SU-DHL-6 (cell line): ENCODE measurements at regions not wholly inside any gene's neighbourhood (a gene's known extent, or its start where the extent isn't known, plus 50 kb on each side); places are given as distances from the start of the nearest gene placed in this dataset.

Experiments used
- H2AFZ ChIP-seq: fragments of 200-600 bp; sonication (generic); 2 replicates; pipeline ENCODE4 v1.6.1; 2014; ENCODE audit warnings: low read depth, mild to moderate bottlenecking, moderate library complexity, mixed read lengths, antibody characterized with exemption, low read length; ENCODE audit not compliant: severe bottlenecking
- H3F3A ChIP-seq: fragments of 200-600 bp; shearing (Covaris generic); 2 replicates; pipeline ENCODE4 v1.6.0; 2016; ENCODE audit warnings: antibody characterized with exemption, mild to moderate bottlenecking; ENCODE audit not compliant: insufficient read depth
- H3K27ac ChIP-seq: fragments of 200-600 bp; sonication (generic); 2 replicates; pipeline ENCODE4 v1.5.1; 2016; ENCODE audit warnings: low read depth, mild to moderate bottlenecking, low read length, moderate library complexity, mixed read lengths
- H3K27me3 ChIP-seq: fragments of 200-600 bp; sonication (generic), shearing (Covaris generic); 2 replicates; pipeline ENCODE4 v1.6.0; 2014; ENCODE audit warnings: mild to moderate bottlenecking, low read length
- H3K36me3 ChIP-seq: fragments of 200-600 bp; sonication (generic); 2 replicates; pipeline ENCODE4 v1.6.1; 2014; ENCODE audit warnings: mild to moderate bottlenecking, low read length, mixed read lengths
- H3K4me2 ChIP-seq: fragments of 300-600, 200-600 bp; shearing (Covaris generic), sonication (generic); 2 replicates; pipeline ENCODE4 v1.6.0; 2014; ENCODE audit warnings: low read length, low read depth, mild to moderate bottlenecking; ENCODE audit not compliant: poor library complexity, severe bottlenecking
- H3K4me3 ChIP-seq: fragments of 200-600 bp; sonication (generic); 2 replicates; pipeline ENCODE4 v1.5.1; 2014; ENCODE audit warnings: antibody characterized with exemption, low read length, mild to moderate bottlenecking, mixed read lengths; ENCODE audit not compliant: insufficient read depth, poor library complexity, severe bottlenecking
- H3K79me2 ChIP-seq: fragments of 200-600 bp; sonication (generic); 2 replicates; pipeline ENCODE4 v1.6.1; 2014; ENCODE audit warnings: mild to moderate bottlenecking, low read length, moderate library complexity; ENCODE audit not compliant: insufficient read depth
- H3K9ac ChIP-seq: fragments of 200-600 bp; sonication (generic); 2 replicates; pipeline ENCODE4 v1.7.0; 2014; ENCODE audit warnings: mild to moderate bottlenecking, low read length
- H3K9me2 ChIP-seq: fragments of 200-600 bp; sonication (generic); replicated peaks from 2 replicates; pipeline ENCODE4 v1.6.1; 2014; ENCODE audit warnings: low read length; ENCODE audit not compliant: insufficient read depth
- H3K9me3 ChIP-seq: fragments of 200-600 bp; sonication (generic); 2 replicates; pipeline ENCODE4 v1.6.1; 2014; ENCODE audit warnings: low read length, mixed read lengths; ENCODE audit not compliant: insufficient read depth
- H4K20me1 ChIP-seq: fragments of 200-600 bp; sonication (generic); 2 replicates; pipeline ENCODE4 v1.6.1; 2014; ENCODE audit warnings: low read depth, mild to moderate bottlenecking, antibody characterized with exemption, low read length, moderate library complexity, mixed read lengths
- CTCF ChIP-seq: fragments of 200-600 bp; sonication (generic); IDR thresholded peaks from one replicate; pipeline ENCODE4 v1.5.1; 2017; ENCODE audit warnings: antibody characterized with exemption, mild to moderate bottlenecking, low read length, moderate library complexity; ENCODE audit not compliant: insufficient read depth, poor library complexity, severe bottlenecking
- EZH2phosphoT487 ChIP-seq: fragments of 200-600 bp; sonication (generic), shearing (Covaris generic); conservative IDR thresholded peaks from 2 replicates; pipeline ENCODE4 v1.6.1; 2018; ENCODE audit warnings: mild to moderate bottlenecking, antibody characterized with exemption, low read length, moderate library complexity, mixed read lengths

DNA sequence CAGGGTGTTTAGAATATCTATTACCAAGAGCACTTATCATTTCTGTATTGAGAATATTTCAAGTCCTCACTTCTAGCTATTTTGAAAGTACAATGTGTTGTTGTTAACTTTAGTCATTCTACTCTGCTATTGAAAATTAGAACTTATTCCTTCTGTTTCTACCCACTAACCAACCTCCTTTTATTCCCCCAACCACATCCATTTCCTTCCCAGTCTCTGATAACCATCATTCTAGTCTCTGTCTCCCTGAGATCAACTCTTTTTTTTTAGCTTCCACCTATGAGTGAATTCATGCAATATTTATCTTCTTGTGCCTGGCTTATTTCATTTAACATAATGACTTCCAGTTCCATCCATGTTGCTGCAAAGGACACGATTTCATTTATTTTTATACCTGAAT, 290.6 kb upstream of the OR4E1 start:
- TF ChIP-seq EZH2phosphoT487 (no peak), CTCF (no peak)
- no peaks in the 10 kb centered on the region for H3K79me2 ChIP-seq

DNA sequence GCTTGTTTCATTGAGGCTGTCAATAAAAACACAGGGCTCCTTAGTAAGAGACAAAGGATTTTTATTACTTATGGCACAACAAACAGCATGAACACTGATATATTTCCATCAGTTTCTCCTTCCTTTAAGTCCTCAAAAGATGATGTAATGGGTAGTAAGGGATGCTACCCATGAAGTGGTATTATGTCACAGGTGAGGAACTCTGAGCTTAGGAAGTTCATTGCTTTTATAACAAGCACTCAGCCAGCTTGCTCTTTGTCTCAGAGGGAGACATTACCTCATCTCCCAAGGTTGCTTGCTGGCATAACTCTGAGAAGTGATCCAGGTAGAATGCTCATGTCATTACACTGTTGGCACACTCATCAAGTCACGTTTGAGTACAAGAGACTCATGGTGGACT, 287.0 kb upstream of the OR4E1 start:
- H4K20me1 ChIP-seq, result no peaks in the 10 kb centered on the region
- H3K9me2 ChIP-seq, result no peaks in the 10 kb centered on the region; the same call in 1 of the 2 replicates
- no peak overlapping the region for H2AFZ ChIP-seq
- H3K79me2 ChIP-seq, result no peaks in the 10 kb centered on the region
- no peak overlapping the region for H3K4me2 ChIP-seq
- H3K9me3 ChIP-seq, result no peaks in the 10 kb centered on the region
- no peaks in the 10 kb centered on the region for H3F3A ChIP-seq
- H3K4me3 ChIP-seq, result no peak overlapping the region
- H3K27me3 ChIP-seq, result no peaks in the 10 kb centered on the region
- no peak overlapping the region for H3K27ac ChIP-seq
- no peaks in the 10 kb centered on the region for H3K36me3 ChIP-seq
- TF ChIP-seq CTCF, result no peak
- no peak for TF ChIP-seq EZH2phosphoT487
- no peak overlapping the region for H3K9ac ChIP-seq

More for the DNA sequence above, 290.6 kb upstream of the OR4E1 start:
- no peak overlapping the region for H3K27ac ChIP-seq
- H3K9me3 ChIP-seq, result no peaks in the 10 kb centered on the region
- H3K27me3 ChIP-seq, result no peaks in the 10 kb centered on the region
- no peaks in the 10 kb centered on the region for H3F3A ChIP-seq
- no peak overlapping the region for H3K9ac ChIP-seq
- H3K36me3 ChIP-seq, result no peaks in the 10 kb centered on the region
- no peaks in the 10 kb centered on the region; the same call in 1 of the 2 replicates for H3K9me2 ChIP-seq
- H4K20me1 ChIP-seq, result no peaks in the 10 kb centered on the region
- no peak overlapping the region for H2AFZ ChIP-seq
- H3K4me2 ChIP-seq, result no peak overlapping the region
- H3K4me3 ChIP-seq, result no peak overlapping the region

DNA sequence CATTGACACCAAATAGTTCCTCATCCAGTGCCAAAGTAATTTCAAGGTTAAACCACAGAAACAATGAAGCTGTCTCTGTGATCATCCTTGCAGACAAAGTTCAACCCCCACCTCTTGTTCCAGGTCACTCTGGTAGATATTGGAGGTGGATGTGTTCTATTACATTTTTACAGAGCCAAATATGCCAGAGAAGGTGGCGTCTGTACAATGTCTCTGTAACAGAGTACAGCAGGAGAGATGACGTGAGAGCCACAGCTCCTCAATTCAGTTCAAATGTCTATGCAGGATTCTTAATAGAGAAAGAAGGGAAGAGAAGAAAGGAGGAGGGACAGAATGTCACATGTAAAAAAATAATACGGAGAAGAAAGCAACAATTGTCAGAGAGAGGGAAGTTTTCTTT, 268.3 kb upstream of the OR4E1 start:
- no peak overlapping the region for H3K4me2 ChIP-seq
- TF ChIP-seq CTCF, result no peak
- no peak for TF ChIP-seq EZH2phosphoT487
- no peaks in the 10 kb centered on the region for H3K9me2 ChIP-seq
- H3K27ac ChIP-seq, result no peak overlapping the region
- no peaks in the 10 kb centered on the region for H4K20me1 ChIP-seq
- H3K79me2 ChIP-seq, result no peaks in the 10 kb centered on the region
- H3K36me3 ChIP-seq, result no peaks in the 10 kb centered on the region
- no peak overlapping the region for H3K9ac ChIP-seq
- no peaks in the 10 kb centered on the region for H3K9me3 ChIP-seq
- H3K4me3 ChIP-seq, result no peak overlapping the region
- no peaks in the 10 kb centered on the region for H3F3A ChIP-seq
- H2AFZ ChIP-seq, result no peak overlapping the region
- H3K27me3 ChIP-seq, result no peaks in the 10 kb centered on the region
